ENCODE measurements at regions not wholly inside any gene's neighbourhood (a gene's known extent, or its start where the extent isn't known, plus 50 kb on each side); places are given as distances from the start of the nearest gene placed in this dataset.

- no peak for DNase-seq (ENCODE audit: low read depth, low spot score)
- TF ChIP-seq EZH2 (IDR thresholded peaks at IDR 0.05) (no peak), POLR2AphosphoS5 (IDR thresholded peaks at IDR 0.05; ENCODE audit: borderline replicate concordance, low read depth, low read length) (no peak), FOXP2 (optimal IDR thresholded peaks at IDR 0.05; ENCODE audit: control extremely low read depth, extremely low read length, insufficient read depth) (no peak)
- Histone ChIP-seq H3K9ac (ENCODE audit: insufficient read length) (no peak overlapping the region), H3K36me3 (ENCODE audit: insufficient read depth, low read length) (no peaks in the 10 kb centered on the region), H3K9me3 (ENCODE audit: low read depth, low read length) (no peaks in the 10 kb centered on the region), H3K4me3 (no peak overlapping the region), H3K27ac (no peak overlapping the region)
These were observed 133.6 kb upstream of the COL1A2 start for GRCh38 chr7:94261067-94261466.

DNA sequence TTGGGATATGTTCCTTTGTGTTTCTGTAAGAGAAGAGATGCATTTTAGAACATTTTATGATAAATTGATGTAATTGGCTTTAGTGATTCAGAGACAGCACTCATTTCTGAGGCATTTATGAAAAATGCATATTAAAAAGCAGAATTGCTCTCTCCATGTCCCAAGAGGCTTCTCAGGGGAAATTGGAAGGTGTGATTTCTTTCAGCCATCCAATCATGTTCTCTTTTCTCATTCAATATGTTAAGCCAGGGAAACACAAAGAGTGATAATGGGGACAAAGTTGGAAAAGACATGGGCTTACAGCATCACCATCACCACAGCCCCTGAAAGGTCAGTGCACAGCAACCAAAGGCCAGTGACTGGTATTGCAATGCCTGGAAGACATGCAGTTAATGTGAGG lies 129.9 kb upstream of the COL1A2 start:
- no peaks in the 10 kb centered on the region for H3K9me3 ChIP-seq (ENCODE audit: low read depth, low read length)
- TF ChIP-seq FOXP2 (optimal IDR thresholded peaks at IDR 0.05; ENCODE audit: control extremely low read depth, extremely low read length, insufficient read depth) (no peak), EZH2 (IDR thresholded peaks at IDR 0.05) (no peak), POLR2AphosphoS5 (IDR thresholded peaks at IDR 0.05; ENCODE audit: borderline replicate concordance, low read depth, low read length) (no peak)
- H3K9ac ChIP-seq (ENCODE audit: insufficient read length), result no peak overlapping the region
- H3K36me3 ChIP-seq (ENCODE audit: insufficient read depth, low read length), result no peaks in the 10 kb centered on the region
- no peak for DNase-seq (ENCODE audit: low read depth, low spot score)
- peak overlapping the region; percentile 93 for H3K27ac ChIP-seq
- peak overlapping the region; percentile 65 for H3K4me3 ChIP-seq

GRCh38 chr7:94265456-94265855 lies 129.2 kb upstream of the COL1A2 start:
- H3K4me3 ChIP-seq, result peak overlapping the region; percentile 65
- H3K27ac ChIP-seq, result peak overlapping the region; percentile 93
- H3K36me3 ChIP-seq (ENCODE audit: insufficient read depth, low read length), result no peaks in the 10 kb centered on the region
- peak; percentile 76 for DNase-seq (ENCODE audit: low read depth, low spot score)
- H3K9ac ChIP-seq (ENCODE audit: insufficient read length), result peak overlapping the region; percentile 49
- TF ChIP-seq FOXP2 (optimal IDR thresholded peaks at IDR 0.05; ENCODE audit: control extremely low read depth, extremely low read length, insufficient read depth) (no peak), POLR2AphosphoS5 (IDR thresholded peaks at IDR 0.05; ENCODE audit: borderline replicate concordance, low read depth, low read length) (no peak; the same call in 1 of the 2 replicates), EZH2 (IDR thresholded peaks at IDR 0.05) (no peak)
- no peaks in the 10 kb centered on the region for H3K9me3 ChIP-seq (ENCODE audit: low read depth, low read length)

GRCh38 chr7:94266238-94266644 lies 128.5 kb upstream of the COL1A2 start:
- no peak overlapping the region for H3K9ac ChIP-seq (ENCODE audit: insufficient read length)
- DNase-seq (ENCODE audit: low read depth, low spot score), result peak; percentile 79
- no peak for TF ChIP-seq FOXP2 (optimal IDR thresholded peaks at IDR 0.05; ENCODE audit: control extremely low read depth, extremely low read length, insufficient read depth)
- TF ChIP-seq POLR2AphosphoS5 (IDR thresholded peaks at IDR 0.05; ENCODE audit: borderline replicate concordance, low read depth, low read length), result peak; percentile 20; the same call in 1 of the 2 replicates
- no peak for TF ChIP-seq EZH2 (IDR thresholded peaks at IDR 0.05)
- no peaks in the 10 kb centered on the region for H3K36me3 ChIP-seq (ENCODE audit: insufficient read depth, low read length)
- no peaks in the 10 kb centered on the region for H3K9me3 ChIP-seq (ENCODE audit: low read depth, low read length)
- H3K27ac ChIP-seq, result peak overlapping the region; percentile 93
- H3K4me3 ChIP-seq, result peak overlapping the region; percentile 65

GRCh38 chr7:94270772-94271171 lies 123.9 kb upstream of the COL1A2 start:
- TF ChIP-seq EZH2 (IDR thresholded peaks at IDR 0.05), result no peak
- TF ChIP-seq FOXP2 (optimal IDR thresholded peaks at IDR 0.05; ENCODE audit: control extremely low read depth, extremely low read length, insufficient read depth), result no peak
- no peak for TF ChIP-seq POLR2AphosphoS5 (IDR thresholded peaks at IDR 0.05; ENCODE audit: borderline replicate concordance, low read depth, low read length)
- no peak for DNase-seq (ENCODE audit: low read depth, low spot score)
- H3K9ac ChIP-seq (ENCODE audit: insufficient read length), result no peak overlapping the region
- H3K36me3 ChIP-seq (ENCODE audit: insufficient read depth, low read length), result no peaks in the 10 kb centered on the region
- H3K9me3 ChIP-seq (ENCODE audit: low read depth, low read length), result no peaks in the 10 kb centered on the region
- no peak overlapping the region for H3K4me3 ChIP-seq
- H3K27ac ChIP-seq, result no peak overlapping the region

DNA sequence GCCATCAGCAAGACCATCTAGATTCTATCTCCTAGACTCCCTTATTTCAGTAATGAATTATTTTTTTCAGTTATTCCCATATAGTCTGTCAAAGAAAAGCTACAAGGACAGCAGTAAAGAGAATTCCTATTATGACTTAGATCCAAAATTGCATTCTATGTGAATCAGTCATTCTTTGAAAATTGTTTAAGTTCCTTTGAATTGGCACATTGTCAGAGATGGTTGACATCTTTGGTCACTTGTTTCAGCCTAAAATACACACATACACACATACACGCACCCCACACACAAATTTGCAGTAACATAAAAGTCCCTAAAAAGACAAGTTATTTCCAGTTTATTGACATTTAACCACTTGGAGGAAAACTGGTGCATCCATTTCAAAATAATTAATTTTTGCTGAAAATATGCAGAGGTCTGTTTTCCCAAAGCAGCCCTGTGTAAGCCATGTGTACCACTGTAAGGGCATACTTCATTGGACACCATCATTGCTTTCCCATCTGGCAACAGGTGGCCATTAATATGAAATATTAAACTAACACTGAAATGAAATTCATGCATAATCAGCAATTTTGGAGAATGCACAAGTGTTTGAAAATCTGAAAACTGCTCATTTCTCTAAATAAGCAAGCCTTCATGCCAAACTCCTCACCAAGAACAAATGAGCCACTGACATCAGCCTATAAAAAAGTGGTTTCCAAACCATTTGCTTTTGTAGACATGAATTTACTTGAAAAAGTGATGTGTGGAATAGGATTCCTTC lies 121.7 kb upstream of the COL1A2 start:
- Histone ChIP-seq H3K9ac (ENCODE audit: insufficient read length) (no peak overlapping the region), H3K36me3 (ENCODE audit: insufficient read depth, low read length) (no peaks in the 10 kb centered on the region), H3K27ac (no peak overlapping the region), H3K4me3 (no peak overlapping the region), H3K9me3 (ENCODE audit: low read depth, low read length) (no peaks in the 10 kb centered on the region)
- TF ChIP-seq EZH2 (IDR thresholded peaks at IDR 0.05) (no peak), FOXP2 (optimal IDR thresholded peaks at IDR 0.05; ENCODE audit: control extremely low read depth, extremely low read length, insufficient read depth) (no peak), POLR2AphosphoS5 (IDR thresholded peaks at IDR 0.05; ENCODE audit: borderline replicate concordance, low read depth, low read length) (no peak)
- no peak for DNase-seq (ENCODE audit: low read depth, low spot score)

- H3K9ac ChIP-seq (ENCODE audit: insufficient read length), result no peak overlapping the region
- H3K36me3 ChIP-seq (ENCODE audit: insufficient read depth, low read length), result no peaks in the 10 kb centered on the region
- no peak for TF ChIP-seq EZH2 (IDR thresholded peaks at IDR 0.05)
- no peak for TF ChIP-seq POLR2AphosphoS5 (IDR thresholded peaks at IDR 0.05; ENCODE audit: borderline replicate concordance, low read depth, low read length)
- TF ChIP-seq FOXP2 (optimal IDR thresholded peaks at IDR 0.05; ENCODE audit: control extremely low read depth, extremely low read length, insufficient read depth), result no peak
- DNase-seq (ENCODE audit: low read depth, low spot score), result no peak
- no peak overlapping the region for H3K4me3 ChIP-seq
- H3K9me3 ChIP-seq (ENCODE audit: low read depth, low read length), result no peaks in the 10 kb centered on the region
- no peak overlapping the region for H3K27ac ChIP-seq
These were observed 119.9 kb upstream of the COL1A2 start for GRCh38 chr7:94274828-94275227.

DNA sequence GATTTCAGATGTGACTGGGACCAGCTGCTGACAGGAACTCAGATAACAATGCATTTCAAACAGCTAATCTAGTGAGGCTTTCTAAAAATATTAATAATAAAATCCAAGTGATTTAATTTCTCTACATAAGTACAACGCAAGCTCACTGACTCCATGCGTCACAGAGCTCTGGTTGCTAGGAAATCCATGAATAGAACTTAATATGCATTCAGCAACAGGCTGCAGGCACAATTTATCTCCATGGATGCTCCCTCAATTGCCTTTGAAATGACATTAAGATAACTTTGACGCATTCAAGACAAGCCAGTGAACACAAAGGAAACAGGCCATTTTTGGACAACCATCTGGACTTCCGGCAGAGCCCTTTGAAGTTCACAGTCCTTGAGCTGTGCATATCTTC lies 118.7 kb upstream of the COL1A2 start:
- H3K36me3 ChIP-seq (ENCODE audit: insufficient read depth, low read length), result no peaks in the 10 kb centered on the region
- no peak for TF ChIP-seq EZH2 (IDR thresholded peaks at IDR 0.05)
- TF ChIP-seq FOXP2 (optimal IDR thresholded peaks at IDR 0.05; ENCODE audit: control extremely low read depth, extremely low read length, insufficient read depth), result no peak
- no peak for TF ChIP-seq POLR2AphosphoS5 (IDR thresholded peaks at IDR 0.05; ENCODE audit: borderline replicate concordance, low read depth, low read length)
- H3K9me3 ChIP-seq (ENCODE audit: low read depth, low read length), result no peaks in the 10 kb centered on the region
- no peak for DNase-seq (ENCODE audit: low read depth, low spot score)
- no peak overlapping the region for H3K9ac ChIP-seq (ENCODE audit: insufficient read length)
- H3K4me3 ChIP-seq, result no peak overlapping the region
- no peak overlapping the region for H3K27ac ChIP-seq

Data from SK-N-MC (cell line).